ENCODE measurements at regions not wholly inside any gene's neighbourhood (a gene's known extent, or its start where the extent isn't known, plus 50 kb on each side); places are given as distances from the start of the nearest gene placed in this dataset.

DNA sequence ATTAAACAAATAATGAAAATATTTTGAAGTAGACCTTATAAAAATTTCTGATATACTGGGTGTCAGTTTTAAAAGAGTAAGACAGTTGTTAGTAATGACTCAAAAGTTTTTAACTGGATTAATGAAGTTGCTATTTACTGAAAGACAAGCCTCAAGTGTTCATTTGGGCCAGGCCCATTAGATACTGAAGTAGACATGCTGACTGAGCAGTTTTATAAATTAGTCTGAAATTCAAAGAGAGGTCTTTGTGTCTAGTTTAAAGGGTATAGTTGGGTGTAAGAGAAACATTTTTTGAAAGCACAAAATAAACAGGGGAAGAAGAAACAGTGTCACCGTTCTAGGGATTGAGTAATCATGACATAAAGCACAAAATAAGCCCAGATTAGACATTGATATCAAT is 1577.2 kb downstream of the AMY1C start:
- no peak for TF ChIP-seq CTCF (conservative IDR thresholded peaks at IDR 0.05; ENCODE audit: low read length)
- TF ChIP-seq EZH2phosphoT487 (IDR thresholded peaks at IDR 0.05; ENCODE audit: borderline replicate concordance, low read depth, low read length) = no peak

Data from OCI-LY7 (cell line).